HCT116 (cell line): ENCODE measurements at regions not wholly inside any gene's neighbourhood (a gene's known extent, or its start where the extent isn't known, plus 50 kb on each side); places are given as distances from the start of the nearest gene placed in this dataset.

Source experiments
- ATAC-seq: fragments of 200-7000 bp; cut with Tn5 transposase; 2 replicates; pipeline ENCODE4 v1.9.1; 2020; ENCODE audit warnings: mild to moderate bottlenecking, moderate library complexity
- BruUV-seq: library from RNA; stranded (reverse); fragments of 400-500 nt; replicated peaks from 2 replicates; lab custom pipeline; 2021; lab: Mats Ljungman, UMichigan
- CTCF ChIA-PET: fragments of 300-600 bp; sonication (Branson Sonifier 250); formaldehyde crosslinking; loops from one replicate; lab custom pipeline; 2021; ENCODE audit warnings: antibody characterized with exemption; lab: Charles Lee
- POLR2A ChIA-PET: fragments of 300-600, 350-600 bp; sonication (Branson Sonifier 250); formaldehyde crosslinking; loops from one replicate; lab custom pipeline; 2021; ENCODE audit warnings: antibody characterized with exemption; lab: Charles Lee
- RAD21 ChIA-PET, 2 experiments: fragments of 300-600 bp; sonication (Branson Sonifier 250); formaldehyde crosslinking; loops; one replicate each; lab custom pipeline; 2023; ENCODE audit warnings: low total read pairs in 2 of 2; ENCODE audit not compliant: uncharacterized antibody in 2 of 2, unreplicated experiment in 2 of 2, low non-redundant PET in 1 of 2; lab: Charles Lee
- DNase-seq: peaks from one replicate; pipeline ENCODE4 v3.0.0-alpha.2; 2010; ENCODE audit warnings: low read depth, low spot score
- H2AFZ ChIP-seq: fragments of 200-600 bp; shearing (Covaris generic), sonication (generic); 2 replicates; pipeline ENCODE4 v1.6.1; 2017; ENCODE audit warnings: low read depth, mixed run types, mixed read lengths, antibody characterized with exemption, low read length; ENCODE audit not compliant: poor library complexity, severe bottlenecking
- H3K27ac ChIP-seq: 2 replicates; pipeline ENCODE4 v1.5.1; 2012; ENCODE audit warnings: low read depth, low read length
- H3K27me3 ChIP-seq: fragments of 200-600 bp; sonication (generic); 2 replicates; pipeline ENCODE4 v1.6.1; 2016; ENCODE audit warnings: mixed run types, low read length, mixed read lengths; ENCODE audit not compliant: insufficient read depth
- H3K36me3 ChIP-seq, 2 experiments: fragments of 200-500 bp in 1 of 2; fragments of 200-600 bp in 1 of 2; sonication (Bioruptor generic) in 1 of 2; sonication (generic) in 1 of 2; 2 replicates each; pipeline versions ENCODE4 v1.5.1 to v1.6.1; 2014 to 2016; ENCODE audit warnings: low read length in 2 of 2, inconsistent platforms in 1 of 2, mixed read lengths in 1 of 2, mixed run types in 1 of 2; ENCODE audit not compliant: insufficient read depth in 2 of 2, control insufficient read depth in 1 of 2
- H3K4me1 ChIP-seq, 2 experiments: fragments of 200-600 bp in 1 of 2; sonication (generic) in 1 of 2; 2 replicates each; pipeline versions ENCODE4 v1.5.1 to v1.6.1; 2012 to 2017; ENCODE audit warnings: low read length in 2 of 2, inconsistent platforms in 1 of 2, mild to moderate bottlenecking in 1 of 2, mixed read lengths in 1 of 2, mixed run types in 1 of 2, moderate library complexity in 1 of 2; ENCODE audit not compliant: insufficient read depth in 2 of 2, control insufficient read depth in 1 of 2
- H3K4me2 ChIP-seq: fragments of 200-600 bp; sonication (generic); 2 replicates; pipeline ENCODE4 v1.6.1; 2017; ENCODE audit warnings: mixed run types, low read length, mixed read lengths
- H3K4me3 ChIP-seq, 2 experiments: fragments of 200-600 bp in 1 of 2; sonication (generic) in 1 of 2; replicated peaks in 1 of 2; 2 replicates each; pipeline ENCODE4 v1.5.1; 2011 to 2016; ENCODE audit warnings: low read length in 2 of 2, control low read depth in 1 of 2, low read depth in 1 of 2, mild to moderate bottlenecking in 1 of 2, mixed read lengths in 1 of 2, mixed run types in 1 of 2
- H3K79me2 ChIP-seq: fragments of 200-600 bp; sonication (generic); 2 replicates; pipeline ENCODE4 v1.6.1; 2017; ENCODE audit warnings: mild to moderate bottlenecking, mixed run types, low read length, moderate library complexity, mixed read lengths; ENCODE audit not compliant: insufficient read depth
- H3K9ac ChIP-seq: fragments of 200-600 bp; sonication (generic); 2 replicates; pipeline ENCODE4 v1.6.1; 2016; ENCODE audit warnings: low read length, mixed read lengths
- H3K9me2 ChIP-seq: fragments of 200-600 bp; sonication (generic), shearing (Covaris generic); 2 replicates; pipeline ENCODE4 v1.6.1; 2017; ENCODE audit warnings: mixed run types, mild to moderate bottlenecking, moderate library complexity; ENCODE audit not compliant: insufficient read depth
- H3K9me3 ChIP-seq, 2 experiments: fragments of 200-500 bp in 1 of 2; fragments of 200-600 bp in 1 of 2; sonication (Bioruptor generic) in 1 of 2; sonication (generic) in 1 of 2; 2 replicates each; pipeline ENCODE4 v1.6.1; 2014 to 2017; ENCODE audit warnings: low read length in 2 of 2, mixed read lengths in 2 of 2, inconsistent platforms in 1 of 2, low read depth in 1 of 2, mild to moderate bottlenecking in 1 of 2, mixed run types in 1 of 2, moderate library complexity in 1 of 2; ENCODE audit not compliant: control insufficient read depth in 1 of 2, insufficient read depth in 1 of 2
- H4K20me1 ChIP-seq: fragments of 200-600 bp; sonication (generic), shearing (Covaris generic); 2 replicates; pipeline ENCODE4 v1.6.1; 2017; ENCODE audit warnings: mixed run types, mild to moderate bottlenecking, moderate library complexity; ENCODE audit not compliant: insufficient read depth
- ATF3 ChIP-seq: IDR thresholded peaks from 2 replicates; pipeline ENCODE4 v1.6.1; 2012
- CBX3 ChIP-seq: IDR thresholded peaks from 2 replicates; pipeline ENCODE4 v1.6.1; 2012; ENCODE audit warnings: low read depth
- EGR1 ChIP-seq: IDR thresholded peaks from 2 replicates; pipeline ENCODE4 v1.6.1; 2012; ENCODE audit warnings: low read depth
- EZH2 ChIP-seq: fragments of 200-600 bp; sonication (generic); IDR thresholded peaks from 2 replicates; pipeline ENCODE4 v1.6.1; 2017; ENCODE audit warnings: antibody characterized with exemption, mixed run types
- EZH2phosphoT487 ChIP-seq: fragments of 200-600 bp; IDR thresholded peaks from 2 replicates; pipeline ENCODE4 v1.6.1; 2018; ENCODE audit warnings: antibody characterized with exemption, borderline replicate concordance
- FOSL1 ChIP-seq: IDR thresholded peaks from 2 replicates; pipeline ENCODE4 v1.6.1; 2012; ENCODE audit warnings: low read depth
- JUND ChIP-seq: IDR thresholded peaks from 2 replicates; pipeline ENCODE4 v1.6.1; 2012
- MAX ChIP-seq: IDR thresholded peaks from 2 replicates; pipeline ENCODE4 v1.6.1; 2012
- POLR2AphosphoS5 ChIP-seq: IDR thresholded peaks from 2 replicates; pipeline ENCODE4 v1.6.1; 2011; ENCODE audit warnings: mild to moderate bottlenecking, low read depth, low read length, moderate library complexity
- RAD21 ChIP-seq: IDR thresholded peaks from 2 replicates; pipeline ENCODE4 v1.6.1; 2012; ENCODE audit warnings: low read depth, mild to moderate bottlenecking
- REST ChIP-seq: IDR thresholded peaks from 2 replicates; pipeline ENCODE4 v1.6.1; 2012; ENCODE audit warnings: low read depth
- SIN3A ChIP-seq: IDR thresholded peaks from 2 replicates; pipeline ENCODE4 v1.6.1; 2012; ENCODE audit warnings: low read depth
- SP1 ChIP-seq: IDR thresholded peaks from 2 replicates; pipeline ENCODE4 v1.6.1; 2012; ENCODE audit warnings: low read depth
- SRF ChIP-seq: IDR thresholded peaks from 2 replicates; pipeline ENCODE4 v1.6.1; 2012; ENCODE audit warnings: low read depth
- TCF7L2 ChIP-seq: IDR thresholded peaks from 2 replicates; pipeline ENCODE4 v1.7.0; 2011; ENCODE audit warnings: borderline replicate concordance, inconsistent platforms; ENCODE audit not compliant: insufficient read depth, insufficient read length; ENCODE audit errors: extremely low read depth
- ZFX ChIP-seq: fragments of 450-650 bp; IDR thresholded peaks from 2 replicates; pipeline ENCODE4 v1.6.1; 2017
- intact Hi-C: fragments of 100-400 bp; cut with micrococcal nuclease; formaldehyde crosslinking; loops from 2 replicates; pipeline ENCODE4 v1.10.0; 2022

GRCh38 chr11:23990346-23991164, 506.3 kb upstream of the LUZP2 start:
- Histone ChIP-seq H3K4me2 (no peak overlapping the region), H3K36me3 (no peaks in the 10 kb centered on the region), H3K9ac (no peak overlapping the region), H3K4me1 (no peaks in the 10 kb centered on the region), H3K9me3 (peaks cover 8 to 11% of the 10 kb centered on the region in 2 experiments; a peak in 2 of 4 replicates), H4K20me1 (no peaks in the 10 kb centered on the region), H2AFZ (no peak overlapping the region), H3K79me2 (no peaks in the 10 kb centered on the region), H3K27me3 (no peaks in the 10 kb centered on the region), H3K27ac (no peak overlapping the region), H3K9me2 (no peaks in the 10 kb centered on the region), H3K4me3 (no peak overlapping the region)
- ChIA-PET POLR2A (no interaction called here), RAD21 (no interaction called here), CTCF (no interaction called here)
- TF ChIP-seq SRF, result no peak
- TF ChIP-seq CBX3, result no peak
- no peak for TF ChIP-seq TCF7L2
- no peak for TF ChIP-seq ZFX
- no peak for TF ChIP-seq SIN3A
- TF ChIP-seq REST, result no peak
- no peak for TF ChIP-seq POLR2AphosphoS5
- no peak for TF ChIP-seq MAX
- no peak for TF ChIP-seq SP1
- no peak for TF ChIP-seq EZH2phosphoT487
- no peak for TF ChIP-seq ATF3
- no peak for TF ChIP-seq FOSL1
- TF ChIP-seq RAD21, result no peak
- TF ChIP-seq EGR1, result no peak
- no peak for TF ChIP-seq JUND
- TF ChIP-seq EZH2, result no peak
- BruUV-seq, result no TSS peak
- no peak for ATAC-seq
- intact Hi-C loops, result no loop called here
- DNase-seq, result no peak
